ENCODE measurements at regions not wholly inside any gene's neighbourhood (a gene's known extent, or its start where the extent isn't known, plus 50 kb on each side); places are given as distances from the start of the nearest gene placed in this dataset.

GRCh38 chr10:2436933-2437332, 630.4 kb upstream of the PFKP start:
- TF ChIP-seq, protein P1, sequence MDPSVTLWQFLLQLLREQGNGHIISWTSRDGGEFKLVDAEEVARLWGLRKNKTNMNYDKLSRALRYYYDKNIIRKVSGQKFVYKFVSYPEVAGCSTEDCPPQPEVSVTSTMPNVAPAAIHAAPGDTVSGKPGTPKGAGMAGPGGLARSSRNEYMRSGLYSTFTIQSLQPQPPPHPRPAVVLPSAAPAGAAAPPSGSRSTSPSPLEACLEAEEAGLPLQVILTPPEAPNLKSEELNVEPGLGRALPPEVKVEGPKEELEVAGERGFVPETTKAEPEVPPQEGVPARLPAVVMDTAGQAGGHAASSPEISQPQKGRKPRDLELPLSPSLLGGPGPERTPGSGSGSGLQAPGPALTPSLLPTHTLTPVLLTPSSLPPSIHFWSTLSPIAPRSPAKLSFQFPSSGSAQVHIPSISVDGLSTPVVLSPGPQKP (IDR thresholded peaks at IDR 0.05; ENCODE audit: borderline replicate concordance, low read depth, low read length) = no peak
- TF ChIP-seq NFE2L2 (IDR thresholded peaks at IDR 0.05; ENCODE audit: low read depth, low read length) = no peak
- no peak for TF ChIP-seq MAFK (IDR thresholded peaks at IDR 0.05; ENCODE audit: low read depth, low read length)
- no peak for TF ChIP-seq MAZ (IDR thresholded peaks at IDR 0.05; ENCODE audit: borderline replicate concordance, low read depth, low read length)
- no peak for TF ChIP-seq RFX5 (IDR thresholded peaks at IDR 0.05; ENCODE audit: low read depth, low read length)
- TF ChIP-seq BHLHE40 (IDR thresholded peaks at IDR 0.05; ENCODE audit: low read depth, low read length) = no peak
- no peak for TF ChIP-seq POLR2A (IDR thresholded peaks at IDR 0.05; ENCODE audit: low read depth, low read length)
- no peak for TF ChIP-seq RCOR1 (IDR thresholded peaks at IDR 0.05; ENCODE audit: insufficient replicate concordance, low read length)
- TF ChIP-seq RAD21 (IDR thresholded peaks at IDR 0.05; ENCODE audit: low read length) = no peak
- TF ChIP-seq SMC3 (IDR thresholded peaks at IDR 0.05; ENCODE audit: low read depth, low read length) = no peak
- TF ChIP-seq CTCF (conservative IDR thresholded peaks at IDR 0.05; ENCODE audit: low read depth, low read length) = no peak
- TF ChIP-seq FOS (IDR thresholded peaks at IDR 0.05; ENCODE audit: low read depth, low read length) = no peak
- TF ChIP-seq CHD1 (IDR thresholded peaks at IDR 0.05; ENCODE audit: low read depth, low read length) = no peak
- no peak for TF ChIP-seq USF2 (IDR thresholded peaks at IDR 0.05; ENCODE audit: low read depth, low read length)
- TF ChIP-seq CEBPB (IDR thresholded peaks at IDR 0.05; ENCODE audit: low read depth, low read length) = no peak
- TF ChIP-seq MXI1 (IDR thresholded peaks at IDR 0.05; ENCODE audit: borderline replicate concordance, low read depth, low read length) = no peak

More at GRCh38 chr10:2436933-2437332, 630.4 kb upstream of the PFKP start:
- no peak overlapping the region for H2BK15ac ChIP-seq (ENCODE audit: low read depth, low read length)
- intact Hi-C loops (cut with micrococcal nuclease) = no loop called here
- H3K27ac ChIP-seq (ENCODE audit: insufficient read depth, low read length) = no peak overlapping the region
- BruUV-seq (replicated peaks) = no TSS peak
- no CpG with 5 or more reads among the region's 11 CpGs for WGBS, 2 experiments (ENCODE audit: extremely low coverage in 2 of 2, insufficient read length in 1 of 2)
- POLR2A ChIA-PET (ENCODE audit: unreplicated experiment) = no interaction called here
- H2BK5ac ChIP-seq (ENCODE audit: low read depth, low read length, poor library complexity, severe bottlenecking) = no peak overlapping the region
- CTCF ChIA-PET = no interaction called here
- no peak overlapping the region for H4K91ac ChIP-seq (ENCODE audit: insufficient read depth, low read depth, low read length)
- in situ Hi-C loops (cut with MboI; ENCODE audit: low sequenced_read_pairs) = no loop called here
- no peaks in the 10 kb centered on the region for H3K9me1 ChIP-seq (ENCODE audit: insufficient read depth, low read length)
- H3K79me1 ChIP-seq (ENCODE audit: low read depth in 1 of 2, low read length in 2 of 2) = no peaks in the 10 kb centered on the region
- H3K36me3 ChIP-seq (ENCODE audit: control insufficient read depth, insufficient read depth, low read length) = no peaks in the 10 kb centered on the region
- H3K27me3 ChIP-seq (ENCODE audit: control insufficient read depth, insufficient read depth, low read length) = no peaks in the 10 kb centered on the region
- no peaks in the 10 kb centered on the region for H3K4me1 ChIP-seq (ENCODE audit: control insufficient read depth, insufficient read depth, low read length)
- no peak overlapping the region for H3K4me2 ChIP-seq (ENCODE audit: low read depth, low read length)
- H3K4ac ChIP-seq (ENCODE audit: low read depth, low read length) = no peak overlapping the region
- no peak overlapping the region for H3K56ac ChIP-seq (ENCODE audit: extremely low read depth, insufficient read depth, low read length)
- H3K4me3 ChIP-seq (ENCODE audit: insufficient read depth, low read depth, low read length) = no peak overlapping the region
- dilution Hi-C loops (cut with HindIII; ENCODE audit: low sequenced_read_pairs, unreplicated experiment) = no loop called here
- no peak overlapping the region for H3K18ac ChIP-seq (ENCODE audit: low read depth, low read length)
- H3K14ac ChIP-seq (replicated peaks; ENCODE audit: low read depth, low read length) = no peak overlapping the region
- DNase-seq (no peak), ATAC-seq (ENCODE audit: low read depth) (no peak)
- peaks cover 20% of the 10 kb centered on the region for H3K9me3 ChIP-seq (ENCODE audit: control insufficient read depth, insufficient read depth, low read length)
- H3K23ac ChIP-seq (ENCODE audit: low read depth, low read length) = no peak overlapping the region
- no peak overlapping the region for H2BK20ac ChIP-seq (ENCODE audit: low read depth, low read length)
- H2BK120ac ChIP-seq (ENCODE audit: low read depth, low read length) = no peak overlapping the region
- no peak overlapping the region for H4K8ac ChIP-seq (ENCODE audit: low read depth in 2 of 2, low read length in 2 of 2)
- H2AK9ac ChIP-seq (replicated peaks; ENCODE audit: low read depth, low read length, poor library complexity) = no peak overlapping the region
- no peak overlapping the region for H2AK5ac ChIP-seq (ENCODE audit: low read depth, low read length)
- no peak overlapping the region for H4K5ac ChIP-seq (ENCODE audit: low read depth, low read length)
- H3K9ac ChIP-seq (ENCODE audit: low read depth, low read length) = no peak overlapping the region
- H4K20me1 ChIP-seq (ENCODE audit: insufficient read depth, low read length) = no peaks in the 10 kb centered on the region
- H2AFZ ChIP-seq (replicated peaks; ENCODE audit: low read length, poor library complexity) = no peak overlapping the region
